Brain microvascular endothelial cell (primary cell): ENCODE measurements at regions not wholly inside any gene's neighbourhood (a gene's known extent, or its start where the extent isn't known, plus 50 kb on each side); places are given as distances from the start of the nearest gene placed in this dataset.

Source experiments
- DNase-seq: peaks from one replicate; pipeline ENCODE4 v3.0.0-alpha.2; 2020
- H3K27ac ChIP-seq: fragments of 250-450 bp; sonication (Bioruptor Pico); 2 replicates; pipeline ENCODE4 v1.5.1; 2020; ENCODE audit warnings: mild to moderate bottlenecking, moderate library complexity
- H3K27me3 ChIP-seq: fragments of 250-450 bp; sonication (Bioruptor Pico); replicated peaks from 2 replicates; pipeline ENCODE4 v1.5.1; 2020; ENCODE audit warnings: mild to moderate bottlenecking
- H3K36me3 ChIP-seq: fragments of 250-450 bp; sonication (Bioruptor Pico); replicated peaks from 2 replicates; pipeline ENCODE4 v1.5.1; 2020; ENCODE audit warnings: mild to moderate bottlenecking
- H3K4me3 ChIP-seq: 2 replicates; pipeline ENCODE4 v1.5.1; 2011; ENCODE audit warnings: low read depth, mild to moderate bottlenecking, control low read depth, low read length, moderate library complexity
- in situ Hi-C: cut with HindIII; loops from 2 replicates; pipeline ENCODE4 v1.10.0; 2017; ENCODE audit warnings: low sequenced_read_pairs, low pct_ligation_motif_present
- TF ChIP-seq, protein P1 (sequence below): IDR thresholded peaks from 2 replicates; pipeline ENCODE4 v1.5.1; 2011; ENCODE audit warnings: low read depth, mild to moderate bottlenecking, moderate library complexity, low read length, control low read depth, inconsistent platforms; ENCODE audit errors: missing control alignments

DNA sequence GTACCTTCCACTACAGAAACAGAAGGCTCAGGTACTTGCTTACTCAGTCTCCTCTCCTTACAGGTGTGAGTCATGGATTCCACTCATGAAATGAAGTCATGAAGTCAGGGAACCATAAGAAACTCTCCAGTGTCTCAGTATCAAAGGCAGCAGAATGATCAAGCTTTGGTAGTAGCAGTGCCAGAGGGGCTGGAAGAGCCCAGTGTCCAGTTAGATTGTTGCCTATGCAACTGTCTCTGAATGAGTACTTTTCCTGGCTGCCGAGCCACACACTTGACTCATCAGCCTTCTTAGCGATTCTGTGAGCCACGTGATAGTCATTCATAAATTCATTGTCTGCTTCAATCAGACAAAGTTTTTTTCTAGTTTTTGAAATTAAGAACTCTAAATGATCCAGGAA is 52.2 kb upstream of the DTNBP1 start:
- no peak overlapping the region for H3K27ac ChIP-seq
- DNase-seq = no peak
- in situ Hi-C loops = no loop called here
- no peaks in the 10 kb centered on the region for H3K36me3 ChIP-seq
- TF ChIP-seq, protein P1, sequence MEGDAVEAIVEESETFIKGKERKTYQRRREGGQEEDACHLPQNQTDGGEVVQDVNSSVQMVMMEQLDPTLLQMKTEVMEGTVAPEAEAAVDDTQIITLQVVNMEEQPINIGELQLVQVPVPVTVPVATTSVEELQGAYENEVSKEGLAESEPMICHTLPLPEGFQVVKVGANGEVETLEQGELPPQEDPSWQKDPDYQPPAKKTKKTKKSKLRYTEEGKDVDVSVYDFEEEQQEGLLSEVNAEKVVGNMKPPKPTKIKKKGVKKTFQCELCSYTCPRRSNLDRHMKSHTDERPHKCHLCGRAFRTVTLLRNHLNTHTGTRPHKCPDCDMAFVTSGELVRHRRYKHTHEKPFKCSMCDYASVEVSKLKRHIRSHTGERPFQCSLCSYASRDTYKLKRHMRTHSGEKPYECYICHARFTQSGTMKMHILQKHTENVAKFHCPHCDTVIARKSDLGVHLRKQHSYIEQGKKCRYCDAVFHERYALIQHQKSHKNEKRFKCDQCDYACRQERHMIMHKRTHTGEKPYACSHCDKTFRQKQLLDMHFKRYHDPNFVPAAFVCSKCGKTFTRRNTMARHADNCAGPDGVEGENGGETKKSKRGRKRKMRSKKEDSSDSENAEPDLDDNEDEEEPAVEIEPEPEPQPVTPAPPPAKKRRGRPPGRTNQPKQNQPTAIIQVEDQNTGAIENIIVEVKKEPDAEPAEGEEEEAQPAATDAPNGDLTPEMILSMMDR = no peak
- no peak overlapping the region for H3K4me3 ChIP-seq
- H3K27me3 ChIP-seq = no peaks in the 10 kb centered on the region

DNA sequence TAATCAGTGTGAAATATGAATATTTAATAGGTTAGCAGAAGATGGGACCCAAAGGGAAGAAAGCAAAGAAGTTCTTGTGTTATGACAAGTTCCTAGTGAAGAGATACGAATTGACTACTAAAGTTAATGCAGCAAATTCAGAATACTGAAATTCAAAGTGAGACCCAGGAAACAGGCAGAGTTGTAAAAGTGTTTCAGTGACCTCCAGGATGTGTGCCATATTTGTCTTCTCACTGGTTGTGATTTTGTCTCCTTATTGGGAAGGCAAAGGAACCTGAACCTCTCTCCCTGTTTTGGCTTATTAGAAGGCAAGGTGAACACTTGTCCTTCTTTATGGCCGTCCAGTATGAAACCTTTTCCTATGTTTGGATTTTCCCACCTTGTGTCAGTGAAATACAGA is 51.8 kb upstream of the DTNBP1 start:
- H3K27me3 ChIP-seq = no peaks in the 10 kb centered on the region
- no peak overlapping the region for H3K4me3 ChIP-seq
- TF ChIP-seq, protein P1 = no peak
- H3K27ac ChIP-seq = no peak overlapping the region
- no peaks in the 10 kb centered on the region for H3K36me3 ChIP-seq
- in situ Hi-C loops = no loop called here
- no peak for DNase-seq

DNA sequence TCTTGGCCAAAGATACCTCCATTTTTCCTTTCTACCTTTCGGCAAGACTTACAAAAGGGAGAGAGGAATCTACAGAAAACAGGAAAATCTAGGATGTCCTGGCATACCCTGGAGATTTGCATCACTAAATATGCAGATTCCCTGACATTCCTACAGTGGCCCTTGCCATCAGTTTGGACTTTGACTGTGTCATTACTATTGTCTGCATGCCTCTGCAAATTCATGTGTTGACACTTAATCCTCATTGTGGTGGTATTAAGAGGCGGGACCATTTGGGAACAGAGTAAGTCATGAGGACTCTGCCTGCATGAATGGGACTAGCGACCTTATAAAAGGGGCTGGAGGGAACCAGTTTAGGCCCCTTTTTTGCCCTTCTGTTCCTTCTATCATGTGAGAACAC is 50.5 kb upstream of the DTNBP1 start:
- Histone ChIP-seq H3K27ac (no peak overlapping the region), H3K4me3 (no peak overlapping the region), H3K36me3 (no peaks in the 10 kb centered on the region), H3K27me3 (no peaks in the 10 kb centered on the region)
- in situ Hi-C loops = no loop called here
- TF ChIP-seq, protein P1 = no peak
- DNase-seq = no peak

DNA sequence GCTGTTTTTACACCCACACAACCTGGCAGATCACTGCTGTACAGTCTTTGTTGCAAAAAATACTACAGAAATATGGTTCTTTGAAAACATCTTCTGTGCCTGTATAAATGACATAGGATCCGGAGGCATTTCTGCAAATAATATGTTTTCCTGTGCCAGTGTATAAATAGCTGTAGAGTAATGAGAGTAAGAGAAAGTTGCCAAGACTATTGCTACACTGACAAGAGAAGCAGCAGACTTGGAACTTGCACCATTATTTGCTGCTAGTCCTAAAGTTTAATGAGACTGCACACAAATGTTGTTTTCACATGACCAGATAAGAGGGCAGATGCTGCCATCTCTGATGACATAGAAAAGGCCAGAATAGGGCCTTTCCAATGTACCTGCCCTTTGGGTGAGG is 50.0 kb upstream of the DTNBP1 start:
- in situ Hi-C loops = no loop called here
- Histone ChIP-seq H3K36me3 (no peaks in the 10 kb centered on the region), H3K27ac (no peak overlapping the region), H3K27me3 (no peaks in the 10 kb centered on the region), H3K4me3 (no peak overlapping the region)
- no peak for DNase-seq
- TF ChIP-seq, protein P1 = no peak
